HCT116 (cell line): ENCODE measurements at regions not wholly inside any gene's neighbourhood (a gene's known extent, or its start where the extent isn't known, plus 50 kb on each side); places are given as distances from the start of the nearest gene placed in this dataset.

Experiments used
- ATAC-seq: fragments of 200-7000 bp; cut with Tn5 transposase; 2 replicates; pipeline ENCODE4 v1.9.1; 2020; ENCODE audit warnings: mild to moderate bottlenecking, moderate library complexity
- BruUV-seq: library from RNA; stranded (reverse); fragments of 400-500 nt; replicated peaks from 2 replicates; lab custom pipeline; 2021; lab: Mats Ljungman, UMichigan
- CTCF ChIA-PET: fragments of 300-600 bp; sonication (Branson Sonifier 250); formaldehyde crosslinking; loops from one replicate; lab custom pipeline; 2021; ENCODE audit warnings: antibody characterized with exemption; lab: Charles Lee
- POLR2A ChIA-PET: fragments of 300-600, 350-600 bp; sonication (Branson Sonifier 250); formaldehyde crosslinking; loops from one replicate; lab custom pipeline; 2021; ENCODE audit warnings: antibody characterized with exemption; lab: Charles Lee
- RAD21 ChIA-PET, 2 experiments: fragments of 300-600 bp; sonication (Branson Sonifier 250); formaldehyde crosslinking; loops; one replicate each; lab custom pipeline; 2023; ENCODE audit warnings: low total read pairs in 2 of 2; ENCODE audit not compliant: uncharacterized antibody in 2 of 2, unreplicated experiment in 2 of 2, low non-redundant PET in 1 of 2; lab: Charles Lee
- DNase-seq: peaks from one replicate; pipeline ENCODE4 v3.0.0-alpha.2; 2010; ENCODE audit warnings: low read depth, low spot score
- H2AFZ ChIP-seq: fragments of 200-600 bp; shearing (Covaris generic), sonication (generic); 2 replicates; pipeline ENCODE4 v1.6.1; 2017; ENCODE audit warnings: low read depth, mixed run types, mixed read lengths, antibody characterized with exemption, low read length; ENCODE audit not compliant: poor library complexity, severe bottlenecking
- H3K27ac ChIP-seq: 2 replicates; pipeline ENCODE4 v1.5.1; 2012; ENCODE audit warnings: low read depth, low read length
- H3K27me3 ChIP-seq: fragments of 200-600 bp; sonication (generic); 2 replicates; pipeline ENCODE4 v1.6.1; 2016; ENCODE audit warnings: mixed run types, low read length, mixed read lengths; ENCODE audit not compliant: insufficient read depth
- H3K36me3 ChIP-seq, 2 experiments: fragments of 200-500 bp in 1 of 2; fragments of 200-600 bp in 1 of 2; sonication (Bioruptor generic) in 1 of 2; sonication (generic) in 1 of 2; 2 replicates each; pipeline versions ENCODE4 v1.5.1 to v1.6.1; 2014 to 2016; ENCODE audit warnings: low read length in 2 of 2, inconsistent platforms in 1 of 2, mixed read lengths in 1 of 2, mixed run types in 1 of 2; ENCODE audit not compliant: insufficient read depth in 2 of 2, control insufficient read depth in 1 of 2
- H3K4me1 ChIP-seq, 2 experiments: fragments of 200-600 bp in 1 of 2; sonication (generic) in 1 of 2; 2 replicates each; pipeline versions ENCODE4 v1.5.1 to v1.6.1; 2012 to 2017; ENCODE audit warnings: low read length in 2 of 2, inconsistent platforms in 1 of 2, mild to moderate bottlenecking in 1 of 2, mixed read lengths in 1 of 2, mixed run types in 1 of 2, moderate library complexity in 1 of 2; ENCODE audit not compliant: insufficient read depth in 2 of 2, control insufficient read depth in 1 of 2
- H3K4me2 ChIP-seq: fragments of 200-600 bp; sonication (generic); 2 replicates; pipeline ENCODE4 v1.6.1; 2017; ENCODE audit warnings: mixed run types, low read length, mixed read lengths
- H3K4me3 ChIP-seq, 2 experiments: fragments of 200-600 bp in 1 of 2; sonication (generic) in 1 of 2; replicated peaks in 1 of 2; 2 replicates each; pipeline ENCODE4 v1.5.1; 2011 to 2016; ENCODE audit warnings: low read length in 2 of 2, control low read depth in 1 of 2, low read depth in 1 of 2, mild to moderate bottlenecking in 1 of 2, mixed read lengths in 1 of 2, mixed run types in 1 of 2
- H3K79me2 ChIP-seq: fragments of 200-600 bp; sonication (generic); 2 replicates; pipeline ENCODE4 v1.6.1; 2017; ENCODE audit warnings: mild to moderate bottlenecking, mixed run types, low read length, moderate library complexity, mixed read lengths; ENCODE audit not compliant: insufficient read depth
- H3K9ac ChIP-seq: fragments of 200-600 bp; sonication (generic); 2 replicates; pipeline ENCODE4 v1.6.1; 2016; ENCODE audit warnings: low read length, mixed read lengths
- H3K9me2 ChIP-seq: fragments of 200-600 bp; sonication (generic), shearing (Covaris generic); 2 replicates; pipeline ENCODE4 v1.6.1; 2017; ENCODE audit warnings: mixed run types, mild to moderate bottlenecking, moderate library complexity; ENCODE audit not compliant: insufficient read depth
- H3K9me3 ChIP-seq, 2 experiments: fragments of 200-500 bp in 1 of 2; fragments of 200-600 bp in 1 of 2; sonication (Bioruptor generic) in 1 of 2; sonication (generic) in 1 of 2; 2 replicates each; pipeline ENCODE4 v1.6.1; 2014 to 2017; ENCODE audit warnings: low read length in 2 of 2, mixed read lengths in 2 of 2, inconsistent platforms in 1 of 2, low read depth in 1 of 2, mild to moderate bottlenecking in 1 of 2, mixed run types in 1 of 2, moderate library complexity in 1 of 2; ENCODE audit not compliant: control insufficient read depth in 1 of 2, insufficient read depth in 1 of 2
- H4K20me1 ChIP-seq: fragments of 200-600 bp; sonication (generic), shearing (Covaris generic); 2 replicates; pipeline ENCODE4 v1.6.1; 2017; ENCODE audit warnings: mixed run types, mild to moderate bottlenecking, moderate library complexity; ENCODE audit not compliant: insufficient read depth
- CEBPB ChIP-seq: IDR thresholded peaks from 2 replicates; pipeline ENCODE4 v1.6.1; 2012; ENCODE audit warnings: low read depth
- FOSL1 ChIP-seq: IDR thresholded peaks from 2 replicates; pipeline ENCODE4 v1.6.1; 2012; ENCODE audit warnings: low read depth
- MAX ChIP-seq: IDR thresholded peaks from 2 replicates; pipeline ENCODE4 v1.6.1; 2012
- POLR2A ChIP-seq: IDR thresholded peaks from 2 replicates; pipeline ENCODE4 v1.7.0; 2011; ENCODE audit warnings: borderline replicate concordance; ENCODE audit not compliant: insufficient read depth, insufficient read length; ENCODE audit errors: extremely low read depth
- SIN3A ChIP-seq: IDR thresholded peaks from 2 replicates; pipeline ENCODE4 v1.6.1; 2012; ENCODE audit warnings: low read depth
- ZNF274 ChIP-seq: fragments of 200-500 bp; sonication (Bioruptor generic); IDR thresholded peaks from 2 replicates; pipeline ENCODE4 v1.6.1; 2014; ENCODE audit warnings: mild to moderate bottlenecking, low read depth, low read length, inconsistent platforms
- intact Hi-C: fragments of 100-400 bp; cut with micrococcal nuclease; formaldehyde crosslinking; loops from 2 replicates; pipeline ENCODE4 v1.10.0; 2022

DNA sequence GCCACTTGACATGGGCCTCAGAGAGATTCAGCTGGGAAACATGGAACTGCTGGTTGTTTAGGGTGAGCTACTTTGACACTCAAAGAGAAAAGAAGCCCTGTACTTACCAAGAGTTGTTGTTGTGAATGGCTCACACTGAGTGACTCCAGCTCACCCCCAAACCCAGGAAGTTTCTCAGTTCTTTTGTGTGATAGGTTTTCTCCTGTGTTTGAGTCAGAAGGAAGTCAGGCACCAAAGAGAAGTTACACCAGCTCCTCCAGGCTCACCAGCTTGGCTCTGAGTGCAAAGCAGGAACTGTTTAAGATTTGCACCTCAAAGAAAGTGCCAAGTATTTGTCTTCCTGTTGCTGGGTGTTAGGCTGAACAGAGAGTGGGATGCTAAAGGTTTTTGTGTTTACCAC is 111.2 kb upstream of the PROX1 start:
- BruUV-seq: no TSS peak
- ATAC-seq: no peak
- no peak for TF ChIP-seq SIN3A
- no peak for TF ChIP-seq MAX

DNA sequence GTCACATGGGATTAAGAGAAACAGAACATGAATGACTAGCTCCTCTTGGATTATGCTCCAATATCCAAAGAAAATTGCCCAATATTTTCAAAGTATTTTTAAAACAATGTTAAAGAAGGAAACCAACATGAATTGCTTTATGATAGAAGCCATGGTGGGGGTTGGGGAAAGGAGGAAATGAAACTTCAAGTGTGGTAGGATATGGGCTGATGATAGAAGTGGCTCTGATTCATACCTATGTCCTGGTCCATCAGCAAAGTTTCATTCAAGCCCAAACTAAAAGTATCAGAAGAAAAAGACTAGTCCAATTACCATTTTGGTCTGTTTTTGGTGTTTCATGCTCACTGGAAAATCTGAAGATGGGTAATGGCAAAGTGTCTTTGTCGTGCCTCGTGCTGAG is 104.2 kb upstream of the PROX1 start:
- POLR2A ChIA-PET: no interaction called here
- Histone ChIP-seq H3K4me2 (no peak overlapping the region), H3K79me2 (no peaks in the 10 kb centered on the region), H4K20me1 (no peaks in the 10 kb centered on the region), H3K4me3 (no peak overlapping the region), H3K36me3 (no peaks in the 10 kb centered on the region), H3K9me3 (no peaks in the 10 kb centered on the region), H3K9ac (no peak overlapping the region), H3K9me2 (no peaks in the 10 kb centered on the region), H3K27ac (no peak overlapping the region), H2AFZ (no peak overlapping the region), H3K4me1 (no peaks in the 10 kb centered on the region), H3K27me3 (peaks cover 21% of the 10 kb centered on the region)
- TF ChIP-seq POLR2A (no peak), CEBPB (no peak), ZNF274 (no peak), FOSL1 (no peak)
- RAD21 ChIA-PET: no interaction called here
- intact Hi-C loops: no loop called here
- CTCF ChIA-PET: no interaction called here
- BruUV-seq: no TSS peak
- no peak for DNase-seq
- ATAC-seq: no peak

More for the DNA sequence above, 111.2 kb upstream of the PROX1 start:
- Histone ChIP-seq H3K27me3 (no peaks in the 10 kb centered on the region), H3K9ac (no peak overlapping the region), H4K20me1 (no peaks in the 10 kb centered on the region), H3K4me3 (no peak overlapping the region), H2AFZ (no peak overlapping the region), H3K36me3 (no peaks in the 10 kb centered on the region), H3K9me2 (no peaks in the 10 kb centered on the region), H3K9me3 (no peaks in the 10 kb centered on the region), H3K27ac (no peak overlapping the region), H3K4me2 (no peak overlapping the region), H3K4me1 (no peaks in the 10 kb centered on the region), H3K79me2 (no peaks in the 10 kb centered on the region)
- ChIA-PET CTCF (no interaction called here), POLR2A (no interaction called here), RAD21 (no interaction called here)
- no peak for DNase-seq
- intact Hi-C loops: no loop called here
